SK-N-SH (cell line): ENCODE measurements at regions not wholly inside any gene's neighbourhood (a gene's known extent, or its start where the extent isn't known, plus 50 kb on each side); places are given as distances from the start of the nearest gene placed in this dataset.

ENCODE experiments used
- CTCF ChIP-seq: fragments of 200-600 bp; sonication (generic); IDR thresholded peaks from 2 replicates; pipeline ENCODE4 v1.6.1; 2017; ENCODE audit warnings: antibody characterized with exemption, mild to moderate bottlenecking, moderate library complexity
- POLR2AphosphoS5 ChIP-seq: IDR thresholded peaks from 2 replicates; pipeline ENCODE4 v1.6.1; 2012; ENCODE audit warnings: low read depth, low read length

GRCh38 chr3:147958754-147959153 is 549.6 kb downstream of the ZIC1 start:
- TF ChIP-seq POLR2AphosphoS5 (no peak), CTCF (no peak)
